DOHH2 (cell line): ENCODE measurements at regions not wholly inside any gene's neighbourhood (a gene's known extent, or its start where the extent isn't known, plus 50 kb on each side); places are given as distances from the start of the nearest gene placed in this dataset.
A peak's percentile ranks its signal among the peaks of the same experiment; 100 is the strongest.
"Not testable (repeated sequence)": the region's sequence is repeated elsewhere in the genome, so short reads cannot be mapped to it uniquely, and the experiment has no call there.

Experiments
- H3F3A ChIP-seq: fragments of 200-600 bp; sonication (generic), shearing (Covaris generic); 2 replicates; pipeline ENCODE4 v1.6.0; 2016; ENCODE audit warnings: antibody characterized with exemption, mild to moderate bottlenecking; ENCODE audit not compliant: control insufficient read depth, insufficient read depth
- H3K27ac ChIP-seq: fragments of 200-600 bp; sonication (generic); 2 replicates; pipeline ENCODE4 v1.5.1; 2014; ENCODE audit warnings: low read depth, mild to moderate bottlenecking, low read length, moderate library complexity
- H3K27me3 ChIP-seq: fragments of 200-600 bp; sonication (generic); 2 replicates; pipeline ENCODE4 v1.6.1; 2014; ENCODE audit warnings: mild to moderate bottlenecking, low read length, mixed read lengths; ENCODE audit not compliant: control insufficient read depth
- H3K36me3 ChIP-seq: fragments of 200-600 bp; sonication (generic); 2 replicates; pipeline ENCODE4 v1.6.1; 2014; ENCODE audit warnings: mild to moderate bottlenecking, low read length, moderate library complexity, mixed read lengths; ENCODE audit not compliant: control insufficient read depth
- H3K4me1 ChIP-seq: fragments of 200-600 bp; sonication (generic); 2 replicates; pipeline ENCODE4 v1.6.1; 2014; ENCODE audit warnings: mild to moderate bottlenecking, low read length, mixed read lengths; ENCODE audit not compliant: control insufficient read depth
- H3K4me2 ChIP-seq: fragments of 200-600 bp; sonication (generic); 2 replicates; pipeline ENCODE4 v1.6.0; 2014; ENCODE audit warnings: mild to moderate bottlenecking, low read length, moderate library complexity
- H3K4me3 ChIP-seq: fragments of 200-600 bp; sonication (generic); 2 replicates; pipeline ENCODE4 v1.5.1; 2014; ENCODE audit warnings: mild to moderate bottlenecking, low read length, mixed read lengths
- H3K79me2 ChIP-seq: fragments of 200-600 bp; sonication (generic); 2 replicates; pipeline ENCODE4 v1.6.1; 2014; ENCODE audit warnings: mild to moderate bottlenecking, low read length, mixed read lengths; ENCODE audit not compliant: control insufficient read depth
- H3K9me2 ChIP-seq: fragments of 200-600 bp; sonication (generic); replicated peaks from 2 replicates; pipeline ENCODE4 v1.6.1; 2014; ENCODE audit warnings: mild to moderate bottlenecking, low read length, mixed read lengths; ENCODE audit not compliant: control insufficient read depth
- H3K9me3 ChIP-seq: fragments of 200-600 bp; sonication (generic); 2 replicates; pipeline ENCODE4 v1.6.1; 2014; ENCODE audit warnings: antibody characterized with exemption, low read length, mixed read lengths; ENCODE audit not compliant: control insufficient read depth, insufficient read depth
- H4K20me1 ChIP-seq: fragments of 200-600 bp; sonication (generic); 2 replicates; pipeline ENCODE4 v1.6.0; 2014; ENCODE audit warnings: low read depth, mild to moderate bottlenecking, antibody characterized with exemption, low read length, moderate library complexity; ENCODE audit not compliant: control insufficient read depth, insufficient read depth
- CTCF ChIP-seq: fragments of 200-600 bp; sonication (generic); IDR thresholded peaks from one replicate; pipeline ENCODE4 v1.5.1; 2014; ENCODE audit warnings: antibody characterized with exemption, mild to moderate bottlenecking, low read depth, low read length; ENCODE audit not compliant: poor library complexity, severe bottlenecking
- EZH2phosphoT487 ChIP-seq: fragments of 200-600 bp; sonication (generic); IDR thresholded peaks from 2 replicates; pipeline ENCODE4 v1.6.1; 2017; ENCODE audit warnings: borderline replicate concordance, mild to moderate bottlenecking, antibody characterized with exemption, low read length, moderate library complexity, mixed read lengths

- H3K79me2 ChIP-seq: no peaks in the 10 kb centered on the region
- peaks cover 9% of the 10 kb centered on the region; the same call in 1 of the 2 replicates for H3K9me3 ChIP-seq
- H3K4me1 ChIP-seq: peaks cover 42% of the 10 kb centered on the region
- no peaks in the 10 kb centered on the region for H3K9me2 ChIP-seq
- no peaks in the 10 kb centered on the region for H3K36me3 ChIP-seq
- no peaks in the 10 kb centered on the region for H3F3A ChIP-seq
- no peak overlapping the region for H3K27ac ChIP-seq
- H3K4me2 ChIP-seq: no peak overlapping the region
- H3K4me3 ChIP-seq: no peak overlapping the region
- no peaks in the 10 kb centered on the region for H4K20me1 ChIP-seq
- H3K27me3 ChIP-seq: no peaks in the 10 kb centered on the region
- TF ChIP-seq EZH2phosphoT487: no peak
- TF ChIP-seq CTCF: no peak
Measured at GRCh38 chr10:62694537-62695126, 109.9 kb upstream of the ADO start.

GRCh38 chr10:62696798-62697197 is 107.7 kb upstream of the ADO start:
- Histone ChIP-seq H3K27me3 (no peaks in the 10 kb centered on the region), H4K20me1 (no peaks in the 10 kb centered on the region), H3K27ac (no peak overlapping the region), H3K36me3 (no peaks in the 10 kb centered on the region), H3K4me3 (no peak overlapping the region), H3K79me2 (no peaks in the 10 kb centered on the region), H3K4me2 (peak overlapping the region; percentile 23), H3F3A (no peaks in the 10 kb centered on the region), H3K4me1 (peaks cover 21% of the 10 kb centered on the region), H3K9me3 (peaks cover 19% of the 10 kb centered on the region; the same call in 1 of the 2 replicates), H3K9me2 (no peaks in the 10 kb centered on the region)
- no peak for TF ChIP-seq CTCF
- no peak for TF ChIP-seq EZH2phosphoT487

GRCh38 chr10:62699148-62699547 is 105.4 kb upstream of the ADO start:
- Histone ChIP-seq H3K9me2 (no peaks in the 10 kb centered on the region), H3K36me3 (no peaks in the 10 kb centered on the region), H3K4me2 (no peak overlapping the region), H3K4me1 (peaks cover 10% of the 10 kb centered on the region), H3K79me2 (no peaks in the 10 kb centered on the region), H3K4me3 (no peak overlapping the region), H3K27me3 (no peaks in the 10 kb centered on the region), H3K27ac (no peak overlapping the region), H4K20me1 (no peaks in the 10 kb centered on the region), H3F3A (no peaks in the 10 kb centered on the region), H3K9me3 (peaks cover 19% of the 10 kb centered on the region; the same call in 1 of the 2 replicates)
- no peak for TF ChIP-seq CTCF
- no peak for TF ChIP-seq EZH2phosphoT487

GRCh38 chr10:62704121-62704520 is 100.4 kb upstream of the ADO start:
- not testable (repeated sequence) for H3K27ac ChIP-seq, H3K4me3 ChIP-seq, H3K36me3 ChIP-seq, H3K27me3 ChIP-seq, H3K9me2 ChIP-seq, H4K20me1 ChIP-seq, H3F3A ChIP-seq, H3K4me2 ChIP-seq, H3K79me2 ChIP-seq
- H3K4me1 ChIP-seq: peaks cover 27% of the 10 kb centered on the region
- peaks cover 15% of the 10 kb centered on the region; the same call in 1 of the 2 replicates for H3K9me3 ChIP-seq
